ENCODE measurements at regions not wholly inside any gene's neighbourhood (a gene's known extent, or its start where the extent isn't known, plus 50 kb on each side); places are given as distances from the start of the nearest gene placed in this dataset.

DNA sequence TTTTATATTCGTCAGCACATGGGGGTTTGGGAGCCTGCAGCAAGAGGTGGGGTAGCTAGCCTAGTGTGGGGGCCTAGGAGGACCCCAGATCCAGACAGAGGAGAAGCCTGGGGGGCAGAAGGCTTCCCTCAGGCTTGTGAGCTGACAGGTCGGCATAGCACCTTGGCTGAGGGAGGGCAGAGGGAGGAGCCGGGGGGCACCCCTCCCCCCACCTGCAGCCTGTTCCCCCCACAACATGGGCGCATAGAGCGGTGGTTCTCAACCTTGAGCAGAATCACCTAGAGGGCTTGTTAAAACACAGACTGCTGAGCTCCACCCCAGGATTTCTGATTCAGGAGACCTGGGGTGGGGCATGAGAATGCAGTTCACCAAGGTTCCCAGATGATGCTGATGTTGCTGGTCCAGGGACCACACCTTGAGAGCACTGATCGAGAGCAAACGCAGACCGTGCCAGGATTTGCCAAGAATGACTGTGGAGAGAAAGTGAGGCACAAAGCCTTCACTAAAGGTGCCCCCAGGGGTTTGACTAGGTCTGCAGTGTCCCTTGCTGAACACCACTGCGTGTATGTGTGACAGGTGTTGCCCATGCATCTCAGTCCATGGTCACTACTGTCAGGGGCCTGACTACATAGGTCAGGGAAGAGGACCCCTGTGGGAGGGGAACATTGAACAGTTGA, 163.3 kb downstream of the MACROH2A1 start:
- no peak for DNase-seq (ENCODE audit: low read depth in 2 of 2)
- no peak overlapping the region for H3K4me3 ChIP-seq (replicated peaks in 1 of 2; ENCODE audit: low read depth in 2 of 2, low read length in 2 of 2)
- no peak for TF ChIP-seq CTCF (IDR thresholded peaks at IDR 0.05; ENCODE audit: low read depth, low read length)

DNA sequence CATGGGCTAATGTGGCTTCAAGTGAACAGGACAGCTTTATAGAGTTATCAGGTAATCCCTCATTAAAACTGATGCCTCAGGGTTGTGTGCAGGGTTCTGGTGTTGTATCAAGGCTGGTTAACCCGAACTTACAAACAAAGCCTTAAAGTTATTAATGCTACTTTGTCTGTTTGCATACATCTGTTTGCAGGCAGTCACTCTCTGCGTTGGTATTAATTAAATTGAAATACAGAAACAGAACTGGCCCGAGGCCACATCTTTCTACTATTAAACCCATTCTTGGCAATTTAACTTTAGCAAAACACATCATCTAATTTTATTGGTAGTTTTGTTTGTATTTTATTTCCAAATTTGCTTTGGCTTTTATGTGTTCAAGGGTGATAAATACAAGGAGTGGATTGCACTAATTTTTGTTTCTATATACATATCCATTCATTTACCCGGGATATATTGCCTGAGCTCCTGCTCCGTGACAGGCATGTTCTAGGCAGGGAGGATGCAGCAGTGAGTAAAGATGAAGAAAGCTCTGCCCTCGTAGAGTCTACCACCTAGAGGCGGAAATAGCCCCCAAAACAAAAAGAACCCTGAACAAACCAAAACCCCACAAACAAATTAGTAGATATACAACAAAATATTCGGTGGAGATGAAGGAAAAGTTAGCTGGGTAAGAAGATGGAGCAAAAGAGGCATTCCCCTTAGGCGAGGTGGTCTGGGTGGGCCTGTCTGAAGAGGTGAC, 164.2 kb downstream of the MACROH2A1 start:
- no peak overlapping the region for H3K4me3 ChIP-seq (replicated peaks in 1 of 2; ENCODE audit: low read depth in 2 of 2, low read length in 2 of 2)
- no peak for DNase-seq (ENCODE audit: low read depth in 2 of 2)
- no peak for TF ChIP-seq CTCF (IDR thresholded peaks at IDR 0.05; ENCODE audit: low read depth, low read length)

- no peak for DNase-seq (ENCODE audit: low read depth in 2 of 2)
- TF ChIP-seq CTCF (IDR thresholded peaks at IDR 0.05; ENCODE audit: low read depth, low read length): no peak
- H3K4me3 ChIP-seq (replicated peaks in 1 of 2; ENCODE audit: low read depth in 2 of 2, low read length in 2 of 2): no peak overlapping the region
Measured at GRCh38 chr5:135234242-135234641, 164.8 kb downstream of the MACROH2A1 start.

GRCh38 chr5:135233477-135233876, 165.6 kb downstream of the MACROH2A1 start:
- no peak for TF ChIP-seq CTCF (IDR thresholded peaks at IDR 0.05; ENCODE audit: low read depth, low read length)
- H3K4me3 ChIP-seq (replicated peaks in 1 of 2; ENCODE audit: low read depth in 2 of 2, low read length in 2 of 2): no peak overlapping the region
- no peak for DNase-seq (ENCODE audit: low read depth in 2 of 2)

DNA sequence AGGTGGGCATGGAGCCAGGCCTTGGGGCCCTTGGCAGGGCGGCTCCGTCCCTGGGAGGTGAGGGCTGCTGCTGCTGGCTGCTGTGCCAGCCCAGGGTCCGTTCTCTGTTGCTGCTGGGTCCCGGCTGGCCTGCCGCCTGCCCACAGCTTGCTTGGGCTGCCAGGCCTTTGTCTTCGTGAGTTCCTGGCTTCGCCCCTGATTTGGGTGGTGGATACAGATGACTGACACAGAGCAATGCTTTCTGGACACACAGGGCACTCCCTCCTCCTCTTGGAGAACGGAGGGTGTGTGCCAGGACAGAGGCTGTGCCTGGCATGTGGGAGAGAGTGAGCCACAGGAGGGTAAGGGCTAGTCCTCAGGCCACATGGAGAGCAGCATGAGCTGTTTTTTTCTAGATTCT, 166.1 kb downstream of the MACROH2A1 start:
- H3K4me3 ChIP-seq (replicated peaks in 1 of 2; ENCODE audit: low read depth in 2 of 2, low read length in 2 of 2): no peak overlapping the region
- no peak for DNase-seq (ENCODE audit: low read depth in 2 of 2)
- no peak for TF ChIP-seq CTCF (IDR thresholded peaks at IDR 0.05; ENCODE audit: low read depth, low read length)

DNA sequence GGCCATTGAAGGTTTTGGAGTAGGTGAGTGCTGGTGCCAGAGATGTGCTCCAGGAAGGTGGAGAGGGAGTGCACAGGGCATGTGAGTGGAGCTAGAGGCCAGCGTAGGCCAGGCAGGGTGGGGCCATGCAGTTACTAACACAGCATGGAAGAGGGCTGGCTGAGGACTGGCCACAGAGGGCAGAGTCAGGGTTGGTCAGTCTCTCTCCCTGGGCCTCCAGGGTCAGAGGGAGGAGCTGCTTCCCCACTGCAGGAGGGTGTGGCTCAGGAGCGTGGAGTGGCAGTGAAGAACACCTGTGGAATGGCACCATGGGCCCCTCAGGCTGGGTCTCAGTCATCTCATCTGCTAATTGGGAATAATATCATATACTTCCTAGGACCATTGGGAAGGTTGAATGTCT, 167.7 kb downstream of the MACROH2A1 start:
- no peak for TF ChIP-seq CTCF (IDR thresholded peaks at IDR 0.05; ENCODE audit: low read depth, low read length)
- H3K4me3 ChIP-seq (replicated peaks in 1 of 2; ENCODE audit: low read depth in 2 of 2, low read length in 2 of 2): no peak overlapping the region

More for the DNA sequence above, 167.7 kb downstream of the MACROH2A1 start:
- DNase-seq (ENCODE audit: low read depth in 2 of 2): no peak

Data from cardiac fibroblast (primary cell).